Daoy (cell line): ENCODE measurements at regions not wholly inside any gene's neighbourhood (a gene's known extent, or its start where the extent isn't known, plus 50 kb on each side); places are given as distances from the start of the nearest gene placed in this dataset.
"Not testable (repeated sequence)": the region's sequence is repeated elsewhere in the genome, so short reads cannot be mapped to it uniquely, and the experiment has no call there.

Experiments
- DNase-seq: peaks from one replicate; pipeline ENCODE4 v3.0.0-alpha.2; 2015; ENCODE audit warnings: low read depth

DNA sequence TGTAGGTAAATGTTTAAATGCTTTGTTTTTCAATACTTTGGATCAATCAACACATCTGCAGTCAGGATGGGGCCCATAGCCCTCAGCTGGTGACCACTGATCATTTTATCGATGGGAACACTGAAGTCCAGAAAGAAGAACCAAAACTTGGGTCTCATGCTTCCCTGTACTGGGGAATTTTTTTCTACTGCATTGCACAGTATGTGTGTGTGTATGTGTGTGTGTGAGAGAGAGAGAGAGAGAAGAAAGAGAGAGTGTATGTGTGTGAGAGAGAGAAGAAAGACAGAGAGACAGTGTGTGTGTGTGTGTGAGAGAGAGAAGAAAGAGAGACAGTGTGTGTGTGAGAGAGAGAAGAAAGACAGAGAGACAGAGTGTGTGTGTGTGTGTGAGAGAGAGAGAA is 202.9 kb upstream of the MSX2 start:
- no peak for DNase-seq

DNA sequence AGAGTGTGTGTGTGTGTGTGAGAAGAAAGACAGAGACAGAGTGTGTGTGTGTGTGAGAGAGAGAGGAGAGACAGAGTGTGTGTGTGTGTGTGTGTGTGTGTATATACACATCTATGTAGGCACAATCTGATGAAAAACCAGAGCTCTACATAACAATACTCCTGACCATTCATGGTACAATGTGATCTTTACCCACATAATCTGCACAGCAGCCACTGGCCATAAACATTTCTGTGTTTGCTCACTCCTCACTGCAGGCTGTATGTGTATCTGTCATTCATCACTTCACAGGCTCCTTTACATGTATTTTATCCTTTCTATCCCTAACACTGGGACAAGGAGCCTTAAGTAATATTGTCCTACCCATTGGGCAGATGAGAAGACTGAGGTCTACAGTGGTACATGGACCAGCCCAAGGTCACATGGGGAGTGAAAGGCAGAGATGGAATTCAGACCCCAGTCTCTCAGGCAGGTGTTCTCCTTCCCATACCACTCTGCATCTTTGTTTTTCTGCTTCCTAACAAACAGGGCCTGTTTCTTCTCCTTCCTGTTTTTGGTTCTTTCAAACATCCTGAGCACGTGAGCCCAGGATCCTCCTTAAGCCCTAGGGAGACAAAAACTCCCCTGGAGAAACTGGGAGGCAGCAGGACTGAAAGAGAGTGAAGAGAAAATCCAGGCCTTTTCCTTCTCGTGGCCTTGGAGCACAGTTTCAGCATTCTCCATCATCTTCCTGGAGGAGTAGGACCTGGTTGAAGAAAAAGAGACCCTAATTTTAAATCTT is 201.7 kb upstream of the MSX2 start:
- no peak for DNase-seq

DNA sequence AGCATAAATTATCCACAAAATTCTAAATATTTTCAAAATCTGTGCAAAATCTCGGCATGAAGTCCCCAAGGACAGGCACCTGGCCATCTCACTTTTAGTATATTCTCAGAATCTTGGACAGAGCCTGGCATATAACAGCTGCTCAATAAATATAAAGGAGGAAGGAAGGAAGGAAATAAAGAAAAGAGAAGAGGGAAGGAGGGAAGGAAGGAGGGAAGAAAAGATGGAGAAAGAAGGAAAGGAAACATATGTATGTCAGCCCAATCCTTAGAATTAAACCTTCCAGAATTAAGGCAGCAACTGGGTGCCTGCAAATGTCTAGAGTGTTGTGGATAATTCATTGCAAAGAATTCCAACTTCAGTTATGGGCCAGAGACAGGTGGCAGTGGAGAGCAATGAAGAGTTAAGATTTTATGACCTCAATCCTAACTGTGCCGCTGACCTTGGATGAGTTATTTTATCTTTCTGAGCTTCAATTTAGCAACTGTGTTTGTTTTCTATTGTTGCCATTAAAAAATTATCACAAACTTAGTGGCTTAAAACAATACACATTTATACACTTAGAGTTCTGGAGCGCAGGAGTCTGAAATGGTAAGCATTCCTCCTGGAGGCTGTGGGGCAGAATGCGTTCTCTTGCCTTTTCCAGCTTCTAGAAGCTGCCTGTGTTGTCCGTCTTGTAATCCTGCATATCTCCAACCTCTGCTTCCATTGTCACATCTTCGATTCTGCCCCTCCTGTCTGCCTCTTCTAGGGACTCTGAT is 200.9 kb upstream of the MSX2 start:
- DNase-seq: no peak

DNA sequence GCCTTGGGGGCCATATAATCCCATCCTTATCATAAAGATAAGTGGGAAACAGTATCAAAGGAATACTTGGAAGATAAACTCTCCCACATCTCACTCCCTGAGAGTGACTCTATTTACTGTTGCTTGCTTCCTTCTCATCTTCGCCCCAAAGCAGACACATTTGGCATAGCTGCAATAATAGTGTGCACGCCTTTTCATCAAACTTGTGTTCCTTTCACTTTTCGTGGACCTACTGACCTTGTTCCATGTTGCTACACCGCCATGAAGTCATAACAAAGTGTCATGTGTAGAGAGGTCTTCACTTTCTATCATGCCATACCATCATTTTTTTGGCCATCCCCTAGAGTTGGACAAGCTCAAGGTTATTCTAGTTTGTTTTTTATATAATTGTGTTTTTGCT is 200.0 kb upstream of the MSX2 start:
- no peak for DNase-seq

DNA sequence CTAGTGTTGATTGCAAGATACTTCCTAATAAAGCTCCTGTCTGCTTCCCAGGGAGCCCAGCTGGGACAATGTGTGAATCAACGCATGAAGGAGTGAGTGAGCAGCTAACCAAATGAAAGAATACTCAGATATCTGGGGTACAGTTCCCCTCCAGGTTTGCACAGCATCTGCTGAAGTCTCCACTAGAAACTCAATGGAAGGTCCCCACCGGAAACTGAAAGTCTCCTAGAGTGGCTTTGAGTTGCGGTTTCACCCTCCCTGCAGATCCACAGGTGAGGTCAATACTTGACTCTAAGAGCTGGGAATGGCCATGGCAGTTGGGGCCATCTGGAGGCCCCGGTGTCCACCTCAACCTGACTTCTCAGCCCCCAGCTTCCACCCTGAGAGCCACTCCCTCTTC is 198.2 kb upstream of the MSX2 start:
- DNase-seq: no peak

DNA sequence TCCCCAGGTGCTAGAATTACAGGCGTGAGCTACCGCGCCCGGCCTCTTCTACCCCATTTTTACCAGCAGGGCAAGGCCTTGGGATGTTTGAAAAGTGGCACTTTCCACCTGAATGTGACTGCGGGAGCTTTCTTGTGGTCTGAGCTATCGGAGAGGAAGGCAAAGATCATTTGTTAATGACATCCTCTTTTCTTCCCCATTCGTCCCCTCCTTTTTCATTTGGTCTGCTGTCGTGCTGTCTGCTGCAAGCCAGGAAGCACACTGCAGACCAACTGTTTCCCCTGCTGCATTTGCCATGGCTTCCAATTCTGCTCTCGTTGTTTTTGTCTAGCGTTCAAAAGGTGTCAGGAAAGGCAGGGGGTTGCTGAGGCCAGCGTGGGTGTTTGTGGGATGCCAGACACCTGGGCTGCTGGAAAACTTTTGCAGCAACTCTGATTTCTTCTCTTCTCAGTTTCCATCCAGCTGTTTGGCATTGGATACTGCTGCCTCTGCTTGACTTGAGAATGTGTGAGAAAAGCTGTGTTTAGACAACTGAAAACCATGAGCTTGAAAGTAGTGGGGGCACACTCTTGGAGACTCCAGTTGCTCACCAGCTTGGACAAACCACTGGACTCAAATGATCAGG is 196.4 kb upstream of the MSX2 start:
- no peak for DNase-seq

DNA sequence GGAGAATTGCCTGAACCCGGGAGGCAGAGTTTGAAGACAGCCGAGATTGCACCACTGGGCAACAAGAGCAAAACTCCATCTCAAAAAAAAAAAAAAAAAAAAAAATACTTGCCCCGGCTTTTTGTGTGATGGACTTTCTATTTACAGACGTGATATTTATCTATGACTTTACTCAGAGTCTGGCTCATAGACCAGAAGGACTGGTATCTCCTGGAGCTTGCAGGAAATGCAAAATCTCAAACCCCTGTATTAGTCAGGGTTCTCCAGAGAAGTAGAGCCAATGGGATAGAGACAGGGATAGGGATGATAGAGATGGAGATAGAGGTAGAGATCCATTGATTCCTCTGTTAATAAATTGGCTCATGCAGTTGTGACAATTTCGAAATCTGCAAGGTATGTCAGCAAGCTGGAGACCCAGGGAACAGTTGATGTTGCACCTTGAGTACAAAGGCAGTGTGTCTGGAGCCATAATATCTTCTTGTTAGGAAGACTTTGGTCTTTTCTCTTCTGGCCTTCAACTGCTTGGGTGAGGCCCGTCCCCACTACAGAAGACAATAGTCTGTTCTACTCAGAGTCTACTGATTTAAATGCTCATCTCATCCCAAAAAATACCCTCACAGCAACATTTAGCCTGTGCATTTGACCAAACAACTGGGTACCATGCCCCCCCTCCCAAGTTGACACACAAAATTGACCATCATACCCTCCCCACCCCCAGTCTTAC is 195.4 kb upstream of the MSX2 start:
- no peak for DNase-seq

DNA sequence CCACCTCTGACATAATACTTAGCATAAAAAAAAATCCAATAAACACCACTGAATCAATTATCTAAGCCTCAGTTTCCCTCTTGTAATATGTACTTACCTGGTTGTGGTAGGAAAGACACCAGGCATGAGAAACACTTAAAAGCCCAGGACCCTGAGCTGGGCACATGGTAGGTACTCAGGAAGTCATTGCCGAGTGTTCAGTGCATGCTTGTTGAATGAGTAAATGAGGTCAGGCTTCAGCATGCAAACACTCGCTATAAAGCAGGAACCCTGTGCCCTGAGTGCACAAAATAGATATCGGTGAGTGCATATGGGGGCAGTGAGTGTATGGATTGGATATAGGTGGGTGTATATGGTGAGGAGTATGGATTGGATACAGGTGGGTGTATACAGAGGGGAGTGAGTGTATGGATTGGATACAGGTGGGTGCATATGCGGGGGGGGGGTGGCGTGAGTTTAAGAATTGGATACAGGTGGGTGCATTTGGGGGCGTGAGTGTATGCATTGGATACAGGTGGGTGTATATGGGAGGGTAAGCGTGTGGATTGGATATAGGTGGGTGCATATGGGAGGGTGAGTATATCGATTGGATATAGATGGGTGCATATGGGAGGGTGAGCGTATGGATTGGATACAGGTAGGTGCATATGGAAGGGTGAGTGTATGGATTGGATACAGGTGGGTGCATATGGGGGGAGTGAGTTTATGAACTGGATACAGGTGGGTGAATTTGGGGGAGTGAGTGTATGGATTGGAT is 194.3 kb upstream of the MSX2 start:
- DNase-seq: no peak

DNA sequence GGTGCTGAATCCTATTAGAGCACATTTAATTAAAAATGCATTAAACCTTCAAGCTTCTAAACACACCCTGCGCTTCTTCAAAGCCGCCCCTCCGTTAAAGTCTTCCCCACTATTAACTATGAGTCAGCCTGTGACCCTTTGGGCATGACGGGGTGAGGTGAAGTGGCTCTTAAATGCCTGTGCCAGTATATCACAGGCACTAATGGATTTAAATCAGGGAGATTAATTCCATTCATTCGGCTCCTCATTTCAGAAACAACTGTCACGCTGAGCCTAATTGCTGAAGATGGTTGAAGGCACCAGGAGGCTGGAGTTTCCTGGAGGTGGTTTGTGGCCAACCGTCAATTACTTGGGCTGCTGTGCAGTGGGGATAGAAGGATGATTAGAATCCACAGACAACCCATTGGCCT is 192.6 kb upstream of the MSX2 start:
- peak; percentile 82 for DNase-seq

DNA sequence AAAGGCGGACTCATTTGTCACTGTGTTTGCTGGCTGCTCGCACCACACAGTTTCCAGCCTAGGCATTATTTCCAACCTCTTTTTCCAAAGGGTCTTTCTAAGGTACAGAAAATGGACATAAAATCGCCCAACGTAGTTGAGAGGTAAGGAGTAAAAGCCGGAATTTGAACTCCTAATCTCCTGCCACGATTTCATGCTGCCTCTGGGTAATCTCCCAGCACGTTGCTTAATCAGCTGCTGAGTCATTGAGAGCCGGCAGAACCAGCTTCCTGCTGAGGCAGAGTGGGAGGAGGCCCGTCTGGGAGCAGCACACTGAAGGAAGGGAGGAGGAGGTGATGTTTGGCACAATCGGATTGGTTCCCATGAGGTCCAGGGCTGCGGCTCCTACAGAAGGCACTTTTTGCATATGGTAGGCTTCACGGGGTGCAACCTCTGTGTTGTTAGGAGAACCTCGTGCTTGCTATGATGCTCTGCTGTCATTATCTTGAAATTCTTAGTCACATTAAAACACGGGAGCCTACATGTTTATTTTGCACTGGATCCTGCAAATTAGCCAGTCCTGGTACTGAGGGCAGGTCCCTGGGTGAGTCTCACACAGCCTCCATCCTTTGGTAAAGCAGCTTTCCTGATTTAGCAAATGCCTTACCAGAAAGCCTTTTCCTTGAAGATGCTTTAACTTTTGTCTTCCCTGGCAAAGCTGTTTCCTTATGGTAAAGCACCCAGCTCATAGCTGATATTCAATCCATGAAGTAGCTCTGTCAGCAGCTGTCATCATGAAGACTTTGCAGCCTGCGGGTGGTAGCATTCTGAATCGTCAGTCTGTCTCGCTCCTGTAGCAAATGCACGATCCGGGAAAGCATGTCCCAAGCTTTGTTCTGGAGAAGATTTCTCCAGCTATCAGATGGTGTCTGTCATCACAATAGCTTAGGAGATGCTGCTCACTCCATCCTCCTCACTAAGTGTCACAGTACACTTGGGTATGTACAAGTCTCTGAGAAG is 191.6 kb upstream of the MSX2 start:
- peak; percentile 98 for DNase-seq

DNA sequence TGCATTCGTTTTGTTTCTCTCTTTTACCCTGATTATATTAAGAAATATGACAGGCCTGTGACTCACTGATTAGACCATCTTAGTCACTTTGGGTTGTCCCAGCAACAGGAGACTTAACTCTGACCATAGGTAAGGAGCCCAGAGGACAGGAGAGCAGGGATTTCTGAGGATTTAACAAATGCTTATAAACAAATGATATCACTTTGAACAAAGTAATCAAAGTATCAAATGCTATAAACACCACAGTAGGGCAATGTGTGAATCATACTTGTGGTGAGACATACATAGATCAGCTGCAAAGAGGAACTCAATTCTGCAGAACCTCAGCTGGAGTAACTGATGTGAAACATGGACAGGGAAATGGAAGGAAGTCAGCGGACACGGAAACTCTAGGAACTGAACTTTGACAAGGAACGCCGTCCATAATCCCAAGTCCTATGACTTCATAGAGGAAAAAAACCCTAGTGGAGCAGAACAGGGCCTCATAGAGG is 190.6 kb upstream of the MSX2 start:
- peak; percentile 93 for DNase-seq

DNA sequence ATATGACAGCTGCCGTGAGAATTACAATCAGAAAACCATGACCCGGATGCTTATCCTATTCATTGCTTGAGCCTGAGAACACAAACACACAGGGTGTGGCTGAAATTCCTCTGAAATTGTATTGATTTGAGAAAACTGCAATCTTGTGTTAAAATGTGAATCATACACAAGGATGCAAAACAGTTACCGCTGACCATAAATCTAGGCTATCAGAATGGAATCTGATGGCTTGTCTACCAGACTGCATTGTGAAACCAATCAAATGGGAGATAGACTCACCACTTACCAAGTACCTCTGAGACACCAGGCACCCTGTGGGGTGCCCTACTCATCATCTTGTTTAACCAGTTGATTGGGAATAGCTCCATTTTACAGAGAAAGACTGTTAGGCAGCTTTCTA is 188.7 kb upstream of the MSX2 start:
- DNase-seq: peak; percentile 86

DNA sequence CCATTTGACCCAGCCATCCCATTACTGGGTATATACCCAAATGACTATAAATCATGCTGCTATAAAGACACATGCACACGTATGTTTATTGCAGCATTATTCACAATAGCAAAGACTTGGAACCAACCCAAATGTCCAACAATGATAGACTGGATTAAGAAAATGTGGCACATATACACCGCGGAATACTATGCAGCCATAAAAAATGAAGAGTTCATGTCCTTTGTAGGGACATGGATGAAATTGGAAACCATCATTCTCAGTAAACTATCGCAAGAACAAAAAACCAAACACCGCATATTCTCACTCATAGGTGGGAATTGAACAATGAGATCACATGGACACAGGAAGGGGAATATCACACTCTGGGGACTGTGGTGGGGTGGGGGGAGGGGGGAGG is 184.6 kb upstream of the MSX2 start:
- not testable (repeated sequence) for DNase-seq

DNA sequence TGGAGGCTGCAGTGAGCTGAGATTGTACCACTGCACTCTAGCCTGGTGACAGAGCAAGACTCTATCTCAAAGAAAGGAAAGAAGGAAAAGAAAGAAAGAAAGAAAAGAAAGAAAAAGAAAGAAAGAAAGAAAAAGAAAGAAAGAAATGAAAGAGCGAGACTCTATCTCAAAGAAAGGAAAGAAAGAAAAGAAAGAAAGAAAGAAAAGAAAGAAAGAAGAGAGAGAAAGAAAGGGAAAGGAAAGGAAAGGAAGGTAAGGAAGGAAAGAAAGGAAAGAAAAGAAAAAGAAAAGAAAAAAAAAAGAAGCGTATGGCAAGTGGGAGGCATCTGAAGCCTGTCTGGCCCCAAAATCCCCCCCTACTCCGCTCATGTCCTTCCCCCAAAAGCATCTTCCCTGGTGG is 182.3 kb upstream of the MSX2 start:
- DNase-seq: no peak

DNA sequence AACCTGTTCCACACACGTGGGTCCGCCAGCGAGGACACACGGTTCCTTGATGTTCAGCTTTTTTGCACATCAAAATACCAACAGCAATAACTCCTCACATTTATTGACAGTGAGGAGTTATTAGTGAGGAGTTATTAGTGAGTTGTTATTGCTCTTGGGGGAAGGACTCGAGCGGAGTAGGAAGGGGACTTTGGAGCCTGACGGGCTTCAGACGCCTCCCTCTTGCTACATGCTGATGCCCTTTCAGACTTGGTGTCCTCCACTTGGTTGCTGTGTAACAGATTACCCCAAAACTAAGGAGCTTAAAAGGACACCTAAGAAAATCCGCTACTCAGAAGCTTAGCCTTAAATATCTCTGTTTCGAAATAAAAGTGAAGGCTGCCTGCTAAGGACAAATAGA is 181.9 kb upstream of the MSX2 start:
- no peak for DNase-seq

DNA sequence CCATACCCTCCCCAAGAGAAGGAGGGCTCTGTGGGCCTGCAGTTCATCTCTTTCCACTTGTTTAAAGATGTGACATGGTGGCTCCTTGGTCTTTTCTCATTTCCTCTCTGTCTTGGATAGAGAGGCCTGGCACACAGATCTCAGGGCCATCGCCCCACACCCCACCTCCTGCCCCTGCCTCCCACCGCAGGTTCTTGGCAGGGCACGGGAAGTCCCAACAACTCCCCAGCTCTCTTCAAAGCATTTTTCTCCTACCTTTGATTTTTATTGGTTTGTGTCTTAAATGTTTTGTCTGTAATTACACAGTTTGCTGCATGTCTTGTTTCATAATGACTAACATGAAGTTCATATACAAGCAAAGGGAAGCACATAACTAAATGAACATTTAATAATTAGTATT is 178.5 kb upstream of the MSX2 start:
- no peak for DNase-seq

DNA sequence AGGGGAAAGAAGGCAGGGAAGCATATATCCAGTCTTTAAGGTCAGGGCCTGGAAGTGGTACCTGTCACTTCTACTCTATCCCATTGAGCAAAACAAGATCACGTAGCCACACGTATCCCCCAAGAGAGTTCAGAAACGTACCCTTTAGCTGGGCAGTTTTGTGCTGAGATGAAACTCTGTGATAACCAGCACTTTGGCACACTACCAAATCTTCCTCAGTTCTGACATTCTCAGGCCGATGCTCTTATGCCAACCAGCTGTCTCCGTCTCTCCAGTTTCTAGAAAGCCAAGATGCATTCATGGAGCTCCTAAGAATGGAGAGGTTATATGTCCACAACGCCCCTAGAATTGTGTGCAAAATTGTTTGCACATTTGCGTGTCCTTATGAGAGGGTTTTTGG is 176.6 kb upstream of the MSX2 start:
- no peak for DNase-seq

DNA sequence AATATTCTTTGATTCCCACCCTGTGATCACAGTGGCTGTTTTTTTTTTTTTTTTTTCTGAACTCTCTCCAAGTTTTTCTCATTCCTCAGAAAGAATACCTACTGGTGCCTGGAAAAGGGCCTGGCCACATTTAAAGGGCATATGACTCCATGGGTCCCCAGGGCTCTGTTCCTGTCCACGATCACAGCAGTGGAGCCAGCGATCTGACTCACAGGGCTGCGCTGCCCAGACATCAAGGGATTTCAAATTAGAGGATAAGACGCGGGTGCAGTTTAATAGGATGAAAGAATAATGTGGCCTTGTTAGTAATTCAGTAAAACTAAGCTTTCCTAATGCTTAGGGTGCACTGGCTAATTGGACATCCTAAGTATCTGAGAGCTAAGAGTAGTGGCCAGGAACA is 175.1 kb upstream of the MSX2 start:
- no peak for DNase-seq

DNA sequence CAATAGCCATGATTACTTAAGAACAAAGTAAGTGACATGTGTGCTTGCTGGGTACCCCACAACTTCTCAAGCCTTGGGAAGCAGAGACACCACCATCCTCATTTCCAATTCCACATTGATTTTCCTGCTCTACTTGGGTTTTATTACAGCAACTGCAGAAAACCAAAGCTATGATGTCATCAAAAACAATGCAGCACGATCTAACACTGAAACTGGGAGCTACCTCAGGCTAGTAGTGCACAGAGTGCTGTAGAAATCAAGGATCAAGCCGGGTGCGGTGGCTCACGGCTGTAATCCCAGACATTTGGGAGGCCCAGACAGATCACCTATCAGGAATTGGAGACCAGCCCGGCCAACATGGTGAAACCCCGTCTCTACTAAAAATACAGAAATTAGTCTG is 174.4 kb upstream of the MSX2 start:
- DNase-seq: no peak

DNA sequence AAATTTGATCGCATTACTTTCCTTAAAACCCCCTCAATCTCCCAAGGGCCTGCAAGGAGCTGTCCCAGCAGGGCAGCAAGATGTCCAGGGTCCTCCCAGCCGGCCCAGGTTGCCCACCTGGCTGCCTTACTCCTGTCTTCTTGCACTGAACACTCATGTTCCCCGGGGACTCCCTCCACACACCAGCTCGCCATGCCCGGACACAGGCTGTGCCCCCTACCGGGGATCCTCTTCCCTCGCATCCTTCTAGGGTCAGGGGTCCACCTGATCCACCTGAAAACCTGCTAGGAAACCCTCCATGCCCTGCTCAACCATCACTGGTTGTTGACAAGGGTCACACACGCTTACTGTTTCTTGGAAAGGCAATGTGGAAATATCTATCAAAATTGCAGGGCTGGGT is 172.0 kb upstream of the MSX2 start:
- DNase-seq: no peak
